ENCODE measurements at regions not wholly inside any gene's neighbourhood (a gene's known extent, or its start where the extent isn't known, plus 50 kb on each side); places are given as distances from the start of the nearest gene placed in this dataset.
A peak's percentile ranks its signal among the peaks of the same experiment; 100 is the strongest.

DNA sequence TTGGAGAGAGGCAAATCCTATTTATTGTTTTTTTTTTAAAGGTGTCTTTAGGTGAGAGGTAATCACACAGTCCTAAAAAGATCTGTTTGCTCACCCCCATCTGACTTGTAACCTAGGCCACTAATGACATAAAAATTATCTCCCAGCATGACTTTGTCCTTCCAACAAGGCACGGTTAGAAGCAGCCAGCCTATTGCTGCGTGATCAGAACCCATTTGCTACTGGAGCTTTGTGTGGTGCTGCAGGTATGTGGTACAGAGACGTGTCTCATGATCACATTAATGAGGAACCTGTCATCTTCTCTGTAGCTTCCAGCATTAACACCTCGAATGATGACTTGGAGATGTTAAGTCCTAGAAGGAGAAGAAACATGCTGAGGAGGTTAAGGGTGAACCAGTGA is 555.8 kb upstream of the TLE4 start:
- no peak overlapping the region for H3K4me2 ChIP-seq (ENCODE audit: low read length, poor library complexity, severe bottlenecking)
- no peak for DNase-seq
- H3K9ac ChIP-seq (ENCODE audit: low read length): no peak overlapping the region
- H3K27ac ChIP-seq (ENCODE audit: low read length, poor library complexity, severe bottlenecking): no peak overlapping the region
- no peaks in the 10 kb centered on the region for H3K36me3 ChIP-seq (ENCODE audit: control insufficient read depth in 1 of 2, insufficient read depth in 2 of 2, low read depth in 1 of 2, low read length in 2 of 2)
- peaks cover 2% of the 10 kb centered on the region for H3K4me1 ChIP-seq (ENCODE audit: control insufficient read depth, insufficient read depth, low read depth, low read length)
- H3K18ac ChIP-seq (ENCODE audit: low read depth in 1 of 2, low read length in 2 of 2): peak overlapping the region; percentile 77 to 89
- peak overlapping the region in 1 of 2 experiments; percentile 2 for H3K4ac ChIP-seq (ENCODE audit: low read depth in 1 of 2, low read length in 2 of 2)
- no peaks in the 10 kb centered on the region for H3K27me3 ChIP-seq (ENCODE audit: control insufficient read depth in 1 of 2, insufficient read depth in 1 of 2, low read length in 2 of 2)
- no peak overlapping the region for H2AFZ ChIP-seq (ENCODE audit: low read depth, low read length)
- H3K23ac ChIP-seq (ENCODE audit: low read length in 2 of 2): no peak overlapping the region
- peak overlapping the region; percentile 45 for H4K8ac ChIP-seq (ENCODE audit: low read length)
- no peak overlapping the region for H2BK5ac ChIP-seq (ENCODE audit: low read depth, low read length, poor library complexity, severe bottlenecking)
- peak overlapping the region; percentile 55 for H4K91ac ChIP-seq (ENCODE audit: low read length)
- H3K14ac ChIP-seq (ENCODE audit: low read length in 2 of 2): no peak overlapping the region
- H3K9me3 ChIP-seq (ENCODE audit: control insufficient read depth, low read length): no peaks in the 10 kb centered on the region
- no peak overlapping the region for H2BK120ac ChIP-seq (ENCODE audit: low read depth, low read length)
- no peak overlapping the region for H3K4me3 ChIP-seq (ENCODE audit: insufficient read depth in 1 of 2, low read depth in 1 of 2, low read length in 2 of 2)
- H2AK5ac ChIP-seq (ENCODE audit: low read length, severe bottlenecking): no peak overlapping the region
- no peak overlapping the region for H2BK15ac ChIP-seq (ENCODE audit: low read depth, poor library complexity, severe bottlenecking)
- WGBS: 91% methylated on average over 2 of the region's 4 CpGs
- no peaks in the 10 kb centered on the region for H3K79me1 ChIP-seq (replicated peaks; ENCODE audit: low read length, poor library complexity, severe bottlenecking)
- peak overlapping the region; percentile 33 to 59 for H2BK12ac ChIP-seq (ENCODE audit: low read length in 2 of 2)

GRCh38 chr9:79020276-79020675 is 551.5 kb upstream of the TLE4 start:
- H2AFZ ChIP-seq (ENCODE audit: low read depth, low read length): no peak overlapping the region
- 100% methylated on average over 3 of the region's 5 CpGs for WGBS
- H3K36me3 ChIP-seq (ENCODE audit: control insufficient read depth in 1 of 2, insufficient read depth in 2 of 2, low read depth in 1 of 2, low read length in 2 of 2): no peaks in the 10 kb centered on the region
- H3K27ac ChIP-seq (ENCODE audit: low read length, poor library complexity, severe bottlenecking): no peak overlapping the region
- no peaks in the 10 kb centered on the region for H3K27me3 ChIP-seq (ENCODE audit: control insufficient read depth in 1 of 2, insufficient read depth in 1 of 2, low read length in 2 of 2)
- H3K14ac ChIP-seq (ENCODE audit: low read length in 2 of 2): no peak overlapping the region
- no peaks in the 10 kb centered on the region for H3K4me1 ChIP-seq (ENCODE audit: control insufficient read depth, insufficient read depth, low read depth, low read length)
- H3K4me2 ChIP-seq (ENCODE audit: low read length, poor library complexity, severe bottlenecking): no peak overlapping the region
- H2BK15ac ChIP-seq (ENCODE audit: low read depth, poor library complexity, severe bottlenecking): no peak overlapping the region
- H4K91ac ChIP-seq (ENCODE audit: low read length): no peak overlapping the region
- H3K23ac ChIP-seq (ENCODE audit: low read length in 2 of 2): no peak overlapping the region
- no peak overlapping the region for H3K9ac ChIP-seq (ENCODE audit: low read length)
- no peak overlapping the region for H2BK12ac ChIP-seq (ENCODE audit: low read length in 2 of 2)
- no peak for DNase-seq
- H3K4me3 ChIP-seq (ENCODE audit: insufficient read depth in 1 of 2, low read depth in 1 of 2, low read length in 2 of 2): no peak overlapping the region
- no peak overlapping the region for H3K18ac ChIP-seq (ENCODE audit: low read depth in 1 of 2, low read length in 2 of 2)
- H4K8ac ChIP-seq (ENCODE audit: low read length): no peak overlapping the region
- H2BK120ac ChIP-seq (ENCODE audit: low read depth, low read length): no peak overlapping the region
- H2AK5ac ChIP-seq (ENCODE audit: low read length, severe bottlenecking): no peak overlapping the region
- no peak overlapping the region for H2BK5ac ChIP-seq (ENCODE audit: low read depth, low read length, poor library complexity, severe bottlenecking)
- H3K79me1 ChIP-seq (replicated peaks; ENCODE audit: low read length, poor library complexity, severe bottlenecking): no peaks in the 10 kb centered on the region
- no peaks in the 10 kb centered on the region for H3K9me3 ChIP-seq (ENCODE audit: control insufficient read depth, low read length)
- H3K4ac ChIP-seq (ENCODE audit: low read depth in 1 of 2, low read length in 2 of 2): peak overlapping the region in 1 of 2 experiments; percentile 79

DNA sequence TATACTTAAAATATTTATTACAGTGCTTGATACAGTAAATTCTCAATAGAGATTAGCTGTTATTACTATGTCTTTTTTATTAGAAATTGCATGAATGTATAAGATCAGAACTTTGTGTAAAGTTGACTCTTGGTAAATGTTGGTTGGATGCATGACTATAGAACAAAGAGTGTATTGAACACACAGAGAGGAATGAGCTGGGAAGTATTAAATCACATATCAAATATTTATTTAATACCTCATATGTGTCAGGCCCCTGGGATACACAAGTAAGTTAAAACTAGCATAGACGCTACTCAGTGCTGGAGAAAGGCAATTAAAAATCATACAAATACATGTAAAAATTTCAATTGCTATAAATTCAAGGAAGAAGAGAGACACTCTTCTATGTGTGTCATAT is 550.7 kb upstream of the TLE4 start:
- Histone ChIP-seq H2BK120ac (ENCODE audit: low read depth, low read length) (no peak overlapping the region), H4K91ac (ENCODE audit: low read length) (no peak overlapping the region), H3K23ac (ENCODE audit: low read length in 2 of 2) (no peak overlapping the region), H3K14ac (ENCODE audit: low read length in 2 of 2) (no peak overlapping the region), H4K8ac (ENCODE audit: low read length) (no peak overlapping the region), H2BK5ac (ENCODE audit: low read depth, low read length, poor library complexity, severe bottlenecking) (no peak overlapping the region), H3K9ac (ENCODE audit: low read length) (no peak overlapping the region), H3K4me2 (ENCODE audit: low read length, poor library complexity, severe bottlenecking) (no peak overlapping the region), H3K79me1 (replicated peaks; ENCODE audit: low read length, poor library complexity, severe bottlenecking) (no peaks in the 10 kb centered on the region), H3K4ac (ENCODE audit: low read depth in 1 of 2, low read length in 2 of 2) (no peak overlapping the region), H3K9me3 (ENCODE audit: control insufficient read depth, low read length) (no peaks in the 10 kb centered on the region), H2BK12ac (ENCODE audit: low read length in 2 of 2) (no peak overlapping the region), H3K4me1 (ENCODE audit: control insufficient read depth, insufficient read depth, low read depth, low read length) (no peaks in the 10 kb centered on the region), H2AFZ (ENCODE audit: low read depth, low read length) (no peak overlapping the region), H2AK5ac (ENCODE audit: low read length, severe bottlenecking) (no peak overlapping the region), H3K27me3 (ENCODE audit: control insufficient read depth in 1 of 2, insufficient read depth in 1 of 2, low read length in 2 of 2) (no peaks in the 10 kb centered on the region), H3K36me3 (ENCODE audit: control insufficient read depth in 1 of 2, insufficient read depth in 2 of 2, low read depth in 1 of 2, low read length in 2 of 2) (no peaks in the 10 kb centered on the region), H3K18ac (ENCODE audit: low read depth in 1 of 2, low read length in 2 of 2) (no peak overlapping the region), H3K4me3 (ENCODE audit: insufficient read depth in 1 of 2, low read depth in 1 of 2, low read length in 2 of 2) (no peak overlapping the region), H2BK15ac (ENCODE audit: low read depth, poor library complexity, severe bottlenecking) (no peak overlapping the region), H3K27ac (ENCODE audit: low read length, poor library complexity, severe bottlenecking) (no peak overlapping the region)
- WGBS: no CpG with 5 or more reads among the region's 1 CpG
- no peak for DNase-seq

DNA sequence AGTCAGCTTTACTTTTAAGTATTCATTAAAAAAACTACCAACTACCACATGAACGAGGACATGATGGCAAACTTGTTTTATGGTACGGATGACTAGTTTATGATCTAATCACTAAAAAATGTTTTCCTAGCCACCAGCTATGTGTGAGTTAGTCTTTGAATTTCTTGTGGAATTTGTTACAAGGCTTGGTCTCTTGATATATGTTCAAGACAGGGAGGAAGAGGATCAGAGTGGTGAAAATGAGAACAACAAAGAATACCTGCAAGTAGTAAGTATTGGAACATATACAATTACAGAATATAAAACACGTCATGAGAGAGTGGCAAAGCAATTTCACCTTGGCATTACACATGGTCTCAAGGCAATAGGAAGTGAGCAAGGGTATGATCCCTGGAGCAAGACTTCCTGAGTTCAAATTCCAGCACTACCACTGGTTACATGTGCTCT is 548.6 kb upstream of the TLE4 start:
- Histone ChIP-seq H3K27me3 (ENCODE audit: control insufficient read depth in 1 of 2, insufficient read depth in 1 of 2, low read length in 2 of 2) (no peaks in the 10 kb centered on the region), H3K23ac (ENCODE audit: low read length in 2 of 2) (no peak overlapping the region), H2AK5ac (ENCODE audit: low read length, severe bottlenecking) (peak overlapping the region; percentile 88), H3K18ac (ENCODE audit: low read depth in 1 of 2, low read length in 2 of 2) (no peak overlapping the region), H3K14ac (ENCODE audit: low read length in 2 of 2) (no peak overlapping the region), H4K8ac (ENCODE audit: low read length) (no peak overlapping the region), H3K4me1 (ENCODE audit: control insufficient read depth, insufficient read depth, low read depth, low read length) (peaks cover 3% of the 10 kb centered on the region), H2BK5ac (ENCODE audit: low read depth, low read length, poor library complexity, severe bottlenecking) (peak overlapping the region; percentile 96), H3K4me2 (ENCODE audit: low read length, poor library complexity, severe bottlenecking) (no peak overlapping the region), H2BK120ac (ENCODE audit: low read depth, low read length) (no peak overlapping the region), H3K36me3 (ENCODE audit: control insufficient read depth in 1 of 2, insufficient read depth in 2 of 2, low read depth in 1 of 2, low read length in 2 of 2) (no peaks in the 10 kb centered on the region), H3K27ac (ENCODE audit: low read length, poor library complexity, severe bottlenecking) (peak overlapping the region; percentile 99), H3K9ac (ENCODE audit: low read length) (no peak overlapping the region), H4K91ac (ENCODE audit: low read length) (no peak overlapping the region), H2BK12ac (ENCODE audit: low read length in 2 of 2) (peak overlapping the region in 1 of 2 experiments; percentile 94), H3K9me3 (ENCODE audit: control insufficient read depth, low read length) (no peaks in the 10 kb centered on the region), H3K79me1 (replicated peaks; ENCODE audit: low read length, poor library complexity, severe bottlenecking) (no peaks in the 10 kb centered on the region), H2AFZ (ENCODE audit: low read depth, low read length) (no peak overlapping the region), H2BK15ac (ENCODE audit: low read depth, poor library complexity, severe bottlenecking) (no peak overlapping the region), H3K4me3 (ENCODE audit: insufficient read depth in 1 of 2, low read depth in 1 of 2, low read length in 2 of 2) (no peak overlapping the region), H3K4ac (ENCODE audit: low read depth in 1 of 2, low read length in 2 of 2) (peak overlapping the region in 1 of 2 experiments; percentile 35)
- peak; percentile 87 for DNase-seq
- WGBS: 0% methylated on average over 1 of the region's 3 CpGs
